Natural killer cell treated with Interleukin-12 subunit alpha and Interleukin-12 subunit beta and Interleukin-15 and Interleukin-18, amount 100 ng/mL, for 72 hours (primary cell): ENCODE measurements at regions not wholly inside any gene's neighbourhood (a gene's known extent, or its start where the extent isn't known, plus 50 kb on each side); places are given as distances from the start of the nearest gene placed in this dataset.
"Not testable (repeated sequence)": the region's sequence is repeated elsewhere in the genome, so short reads cannot be mapped to it uniquely, and the experiment has no call there.

Experiments used
- ATAC-seq, 2 donors: fragments of 150-1000 bp; cut with Tn5 transposase in 1 of 2; sonication (Bioruptor Pico), chemical (Tn5 transposase) in 1 of 2; 2 replicates each; pipeline ENCODE4 v1.10.0; 2021
- DNase-seq: peaks from one replicate; pipeline ENCODE4 v3.0.0; 2022; ENCODE audit warnings: low spot score
- H3K27ac Mint-ChIP-seq, 2 donors: 1 replicate in 1 of 2; 2 replicates in 1 of 2; pipeline ENCODE4 v1.8.0; 2022; ENCODE audit warnings: mixed read lengths in 2 of 2, mild to moderate bottlenecking in 1 of 2, moderate library complexity in 1 of 2
- H3K27me3 Mint-ChIP-seq, 2 donors: 1 replicate in 1 of 2; 2 replicates in 1 of 2; pipeline ENCODE4 v1.8.0; 2022; ENCODE audit warnings: mixed read lengths in 2 of 2
- H3K36me3 Mint-ChIP-seq: one replicate; pipeline ENCODE4 v1.8.0; 2022; ENCODE audit warnings: mixed read lengths
- H3K4me1 Mint-ChIP-seq, 2 donors: 1 replicate in 1 of 2; 2 replicates in 1 of 2; pipeline ENCODE4 v1.8.0; 2022; ENCODE audit warnings: low read depth in 2 of 2, mixed read lengths in 2 of 2, mild to moderate bottlenecking in 1 of 2
- H3K4me3 Mint-ChIP-seq: one replicate; pipeline ENCODE4 v1.8.0; 2022; ENCODE audit warnings: mixed read lengths
- H3K9me3 Mint-ChIP-seq: 2 replicates; pipeline ENCODE4 v1.8.0; 2022; ENCODE audit warnings: mixed read lengths

- H3K4me3 Mint-ChIP-seq, result no peak overlapping the region
- H3K4me1 Mint-ChIP-seq, result no peaks in the 10 kb centered on the region
- no peaks in the 10 kb centered on the region for H3K27me3 Mint-ChIP-seq
- ATAC-seq, result no peak
- no peak for DNase-seq
- H3K36me3 Mint-ChIP-seq, result no peaks in the 10 kb centered on the region
- no peaks in the 10 kb centered on the region for H3K9me3 Mint-ChIP-seq
- no peak overlapping the region for H3K27ac Mint-ChIP-seq
Observed at GRCh38 chr10:94123258-94123995, 129.7 kb downstream of the PLCE1 start.

- ATAC-seq, DNase-seq, H3K4me1 Mint-ChIP-seq, H3K27ac Mint-ChIP-seq, H3K4me3 Mint-ChIP-seq, H3K9me3 Mint-ChIP-seq, H3K27me3 Mint-ChIP-seq, H3K36me3 Mint-ChIP-seq: not testable (repeated sequence)
Observed at GRCh38 chr10:94124147-94124546, 130.4 kb downstream of the PLCE1 start.

GRCh38 chr10:94125268-94125667 lies 131.5 kb downstream of the PLCE1 start:
- H3K9me3 Mint-ChIP-seq, H3K4me3 Mint-ChIP-seq, H3K4me1 Mint-ChIP-seq, DNase-seq, H3K27ac Mint-ChIP-seq, ATAC-seq, H3K27me3 Mint-ChIP-seq, H3K36me3 Mint-ChIP-seq: not testable (repeated sequence)

GRCh38 chr10:94125856-94126255 lies 132.1 kb downstream of the PLCE1 start:
- no peak for ATAC-seq
- H3K9me3 Mint-ChIP-seq, result peaks cover 3% of the 10 kb centered on the region
- no peak overlapping the region for H3K4me3 Mint-ChIP-seq
- DNase-seq, result no peak
- H3K27ac Mint-ChIP-seq, result no peak overlapping the region
- no peaks in the 10 kb centered on the region for H3K36me3 Mint-ChIP-seq
- peaks cover 0 to 2% of the 10 kb centered on the region in 2 donors for H3K27me3 Mint-ChIP-seq
- no peaks in the 10 kb centered on the region for H3K4me1 Mint-ChIP-seq

GRCh38 chr10:94129393-94130130 lies 135.8 kb downstream of the PLCE1 start:
- no peak overlapping the region for H3K27ac Mint-ChIP-seq
- H3K36me3 Mint-ChIP-seq, result no peaks in the 10 kb centered on the region
- H3K9me3 Mint-ChIP-seq, result peaks cover 3% of the 10 kb centered on the region
- H3K4me3 Mint-ChIP-seq, result no peak overlapping the region
- DNase-seq, result no peak
- H3K4me1 Mint-ChIP-seq, result no peaks in the 10 kb centered on the region
- H3K27me3 Mint-ChIP-seq, result peaks cover 0 to 2% of the 10 kb centered on the region in 2 donors
- no peak for ATAC-seq

- H3K36me3 Mint-ChIP-seq, result no peaks in the 10 kb centered on the region
- peaks cover 0 to 6% of the 10 kb centered on the region in 2 donors for H3K27me3 Mint-ChIP-seq
- no peak overlapping the region for H3K27ac Mint-ChIP-seq
- DNase-seq, result no peak
- no peak overlapping the region for H3K4me3 Mint-ChIP-seq
- ATAC-seq, result no peak
- H3K4me1 Mint-ChIP-seq, result no peaks in the 10 kb centered on the region
- peaks cover 3% of the 10 kb centered on the region for H3K9me3 Mint-ChIP-seq
Observed at GRCh38 chr10:94131885-94132284, 138.2 kb downstream of the PLCE1 start.

- H3K4me3 Mint-ChIP-seq, result no peak overlapping the region
- H3K4me1 Mint-ChIP-seq, result no peaks in the 10 kb centered on the region
- ATAC-seq (no peak), DNase-seq (no peak)
- H3K27me3 Mint-ChIP-seq, result peaks cover 0 to 6% of the 10 kb centered on the region in 2 donors
- no peaks in the 10 kb centered on the region for H3K36me3 Mint-ChIP-seq
- peaks cover 3% of the 10 kb centered on the region for H3K9me3 Mint-ChIP-seq
- no peak overlapping the region for H3K27ac Mint-ChIP-seq
Observed at GRCh38 chr10:94133239-94133638, 139.5 kb downstream of the PLCE1 start.

- no peak overlapping the region for H3K4me3 Mint-ChIP-seq
- no peak overlapping the region for H3K27ac Mint-ChIP-seq
- peaks cover 0 to 4% of the 10 kb centered on the region in 2 donors for H3K27me3 Mint-ChIP-seq
- H3K36me3 Mint-ChIP-seq, result no peaks in the 10 kb centered on the region
- no peaks in the 10 kb centered on the region for H3K9me3 Mint-ChIP-seq
- no peak for DNase-seq
- no peak for ATAC-seq
- no peaks in the 10 kb centered on the region for H3K4me1 Mint-ChIP-seq
Observed at GRCh38 chr10:94137747-94138146, 144.0 kb downstream of the PLCE1 start.

- Mint-ChIP-seq H3K9me3 (no peaks in the 10 kb centered on the region), H3K4me1 (no peaks in the 10 kb centered on the region), H3K27ac (no peak overlapping the region), H3K4me3 (no peak overlapping the region), H3K27me3 (peaks cover 0 to 4% of the 10 kb centered on the region in 2 donors), H3K36me3 (no peaks in the 10 kb centered on the region)
- ATAC-seq (no peak), DNase-seq (no peak)
Observed at GRCh38 chr10:94138391-94138790, 144.7 kb downstream of the PLCE1 start.

- Mint-ChIP-seq H3K4me3 (no peak overlapping the region), H3K27me3 (peaks cover 0 to 2% of the 10 kb centered on the region in 2 donors), H3K27ac (no peak overlapping the region), H3K9me3 (peaks cover 7% of the 10 kb centered on the region), H3K36me3 (no peaks in the 10 kb centered on the region), H3K4me1 (no peaks in the 10 kb centered on the region)
- DNase-seq (no peak), ATAC-seq (no peak)
Observed at GRCh38 chr10:94143261-94143660, 149.5 kb downstream of the PLCE1 start.

GRCh38 chr10:94146313-94146712 lies 152.6 kb downstream of the PLCE1 start:
- H3K4me1 Mint-ChIP-seq, result no peaks in the 10 kb centered on the region
- H3K27me3 Mint-ChIP-seq, result peaks cover 2 to 4% of the 10 kb centered on the region in 2 donors
- no peaks in the 10 kb centered on the region for H3K36me3 Mint-ChIP-seq
- no peak overlapping the region for H3K4me3 Mint-ChIP-seq
- no peak overlapping the region for H3K27ac Mint-ChIP-seq
- DNase-seq (no peak), ATAC-seq (no peak)
- peaks cover 7% of the 10 kb centered on the region for H3K9me3 Mint-ChIP-seq

- Mint-ChIP-seq H3K27ac (no peak overlapping the region), H3K9me3 (peaks cover 7% of the 10 kb centered on the region), H3K4me1 (no peaks in the 10 kb centered on the region), H3K36me3 (no peaks in the 10 kb centered on the region), H3K4me3 (no peak overlapping the region), H3K27me3 (peaks cover 2 to 4% of the 10 kb centered on the region in 2 donors)
- no peak for DNase-seq
- ATAC-seq, result no peak
Observed at GRCh38 chr10:94146746-94147145, 153.0 kb downstream of the PLCE1 start.

GRCh38 chr10:94149702-94150101 lies 156.0 kb downstream of the PLCE1 start:
- no peak overlapping the region for H3K4me3 Mint-ChIP-seq
- peaks cover 4% of the 10 kb centered on the region for H3K9me3 Mint-ChIP-seq
- H3K27ac Mint-ChIP-seq, result no peak overlapping the region
- H3K4me1 Mint-ChIP-seq, result no peaks in the 10 kb centered on the region
- no peak for ATAC-seq
- H3K27me3 Mint-ChIP-seq, result peaks cover 0 to 4% of the 10 kb centered on the region in 2 donors
- H3K36me3 Mint-ChIP-seq, result no peaks in the 10 kb centered on the region
- DNase-seq, result no peak

- H3K9me3 Mint-ChIP-seq, result peaks cover 4% of the 10 kb centered on the region
Observed at GRCh38 chr10:94150541-94151184, 156.9 kb downstream of the PLCE1 start.

More at GRCh38 chr10:94150541-94151184, 156.9 kb downstream of the PLCE1 start:
- Mint-ChIP-seq H3K36me3 (no peaks in the 10 kb centered on the region), H3K4me1 (no peaks in the 10 kb centered on the region), H3K27ac (no peak overlapping the region), H3K4me3 (no peak overlapping the region), H3K27me3 (peaks cover 0 to 4% of the 10 kb centered on the region in 2 donors)
- ATAC-seq (no peak), DNase-seq (no peak)
